Panc1 (cell line): ENCODE measurements at regions not wholly inside any gene's neighbourhood (a gene's known extent, or its start where the extent isn't known, plus 50 kb on each side); places are given as distances from the start of the nearest gene placed in this dataset.

Experiments used
- ATAC-seq: fragments of 200-7000 bp; cut with Tn5 transposase; 2 replicates; pipeline ENCODE4 v1.9.1; 2020; ENCODE audit warnings: mild to moderate bottlenecking, moderate library complexity
- BruUV-seq: library from RNA; stranded (reverse); fragments of 400-500 nt; replicated peaks from 2 replicates; lab custom pipeline; 2021; lab: Mats Ljungman, UMichigan
- CTCF ChIA-PET: fragments of 300-600 bp; sonication (Branson Sonifier 250); formaldehyde crosslinking; loops from one replicate; lab custom pipeline; 2022; ENCODE audit warnings: antibody characterized with exemption; lab: Charles Lee
- POLR2A ChIA-PET: fragments of 300-600 bp; sonication (Branson Sonifier 250); formaldehyde crosslinking; loops from one replicate; lab custom pipeline; 2022; ENCODE audit warnings: antibody characterized with exemption; lab: Charles Lee
- DNase-seq: peaks from one replicate; pipeline ENCODE4 v3.0.0-alpha.2; 2010; ENCODE audit warnings: low read depth, low spot score
- H3K27ac ChIP-seq: 2 replicates; pipeline ENCODE4 v1.5.1; 2011; ENCODE audit warnings: mild to moderate bottlenecking, low read length, inconsistent platforms
- H3K27me3 ChIP-seq: fragments of 200-500 bp; sonication (Bioruptor generic); 2 replicates; pipeline ENCODE4 v1.6.0; 2014; ENCODE audit warnings: low read length, inconsistent platforms; ENCODE audit not compliant: control insufficient read depth, insufficient read depth
- H3K36me3 ChIP-seq: fragments of 200-500 bp; sonication (Bioruptor generic); 2 replicates; pipeline ENCODE4 v1.5.1; 2014; ENCODE audit warnings: inconsistent platforms, mild to moderate bottlenecking, low read length, moderate library complexity; ENCODE audit not compliant: control insufficient read depth, insufficient read depth
- H3K4me1 ChIP-seq: 2 replicates; pipeline ENCODE4 v1.5.1; 2011; ENCODE audit warnings: inconsistent platforms, mild to moderate bottlenecking, low read length, moderate library complexity; ENCODE audit not compliant: control insufficient read depth, insufficient read depth
- H3K4me3 ChIP-seq, 2 experiments: 2 replicates each; pipeline ENCODE4 v1.5.1; 2011 to 2012; ENCODE audit warnings: low read depth in 2 of 2, low read length in 2 of 2, mild to moderate bottlenecking in 2 of 2, inconsistent platforms in 1 of 2, moderate library complexity in 1 of 2
- H3K9me3 ChIP-seq: fragments of 200-500 bp; sonication (Bioruptor generic); 2 replicates; pipeline ENCODE4 v1.5.1; 2014; ENCODE audit warnings: low read depth, mild to moderate bottlenecking, inconsistent platforms, low read length, moderate library complexity; ENCODE audit not compliant: control insufficient read depth, insufficient read depth
- CTCF ChIP-seq: fragments of 450-650 bp; IDR thresholded peaks from 2 replicates; pipeline ENCODE4 v1.5.1; 2017; ENCODE audit warnings: mild to moderate bottlenecking
- POLR2AphosphoS5 ChIP-seq: IDR thresholded peaks from 2 replicates; pipeline ENCODE4 v1.6.1; 2012; ENCODE audit warnings: mild to moderate bottlenecking, low read depth, low read length, moderate library complexity
- REST ChIP-seq, 2 experiments: IDR thresholded peaks; 2 replicates each; pipeline ENCODE4 v1.6.1; 2011 to 2012; ENCODE audit warnings: low read depth in 2 of 2, control low read depth in 1 of 2, low read length in 1 of 2, mild to moderate bottlenecking in 1 of 2, moderate library complexity in 1 of 2; ENCODE audit not compliant: insufficient read depth in 1 of 2
- SIN3A ChIP-seq: IDR thresholded peaks from 2 replicates; pipeline ENCODE4 v1.6.1; 2012; ENCODE audit warnings: low read depth, mild to moderate bottlenecking, low read length, moderate library complexity, borderline replicate concordance; ENCODE audit not compliant: insufficient read depth
- TCF7L2 ChIP-seq: IDR thresholded peaks from 2 replicates; pipeline ENCODE4 v1.6.1; 2011; ENCODE audit warnings: mild to moderate bottlenecking, low read depth, low read length, inconsistent platforms
- in situ Hi-C: cut with HindIII; loops from 2 replicates; pipeline ENCODE4 v1.10.0; 2016; ENCODE audit warnings: low sequenced_read_pairs, low pct_unique_long_range_greater_than_20kb
- intact Hi-C: fragments of 100-400 bp; cut with micrococcal nuclease; formaldehyde crosslinking; loops from one replicate; pipeline ENCODE4 v1.10.0; 2022; ENCODE audit not compliant: unreplicated experiment

DNA sequence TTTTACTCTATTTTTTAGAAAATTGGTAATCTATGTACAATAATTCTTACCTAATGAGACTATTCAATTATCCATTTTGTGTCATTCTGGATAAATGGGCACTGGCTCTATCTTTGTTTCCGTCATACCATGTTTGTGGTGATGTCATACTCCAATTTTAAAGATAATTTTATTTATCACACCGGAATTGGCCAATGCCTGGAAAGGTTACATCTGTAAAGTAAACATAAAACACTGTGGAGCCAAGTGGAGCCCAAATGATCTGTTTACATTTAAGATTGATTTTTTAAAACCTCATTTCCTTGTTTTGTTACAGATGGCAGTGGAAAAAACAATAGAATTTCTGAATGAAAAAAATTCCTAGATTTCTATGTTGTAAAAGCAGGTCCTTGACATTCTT is 120.2 kb upstream of the GPRIN3 start:
- H3K27me3 ChIP-seq: no peaks in the 10 kb centered on the region
- no peaks in the 10 kb centered on the region for H3K36me3 ChIP-seq
- no peaks in the 10 kb centered on the region for H3K4me1 ChIP-seq
- in situ Hi-C loops: no loop called here
- BruUV-seq: no TSS peak
- H3K4me3 ChIP-seq: no peak overlapping the region
- DNase-seq (no peak), ATAC-seq (no peak)
- POLR2A ChIA-PET: no interaction called here
- H3K27ac ChIP-seq: no peak overlapping the region
- TF ChIP-seq TCF7L2 (no peak), CTCF (no peak), POLR2AphosphoS5 (no peak)
- no peaks in the 10 kb centered on the region for H3K9me3 ChIP-seq
- CTCF ChIA-PET: no interaction called here
- intact Hi-C loops: no loop called here

DNA sequence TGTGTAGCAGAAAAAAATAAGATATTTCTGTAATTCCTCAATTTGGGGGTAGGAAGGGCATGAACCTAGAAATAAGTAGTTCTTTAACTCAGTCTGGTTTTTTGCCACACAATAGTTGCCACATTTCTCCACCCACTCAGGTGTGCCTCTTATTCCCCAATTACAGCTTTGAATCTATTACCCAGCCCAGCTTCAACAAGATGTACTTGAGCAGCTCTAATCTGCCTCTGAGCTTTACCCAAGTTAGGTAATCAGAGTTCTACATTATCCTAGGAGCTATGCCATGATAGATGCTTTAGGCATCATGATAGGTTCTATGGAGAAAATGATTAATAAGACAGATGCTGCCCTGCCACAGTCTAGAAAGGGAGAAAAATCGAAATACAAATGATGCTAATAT is 117.4 kb upstream of the GPRIN3 start:
- TF ChIP-seq TCF7L2 (no peak), CTCF (no peak), REST (IDR thresholded peaks at IDR 0.05; ENCODE audit: insufficient read depth in 1 of 2, low read depth in 2 of 2, low read length in 1 of 2) (no peak), POLR2AphosphoS5 (no peak), SIN3A (no peak)
- Histone ChIP-seq H3K9me3 (no peaks in the 10 kb centered on the region), H3K27me3 (no peaks in the 10 kb centered on the region), H3K36me3 (no peaks in the 10 kb centered on the region), H3K27ac (no peak overlapping the region), H3K4me1 (no peaks in the 10 kb centered on the region), H3K4me3 (no peak overlapping the region)
- DNase-seq (no peak), ATAC-seq (no peak)
- in situ Hi-C loops: no loop called here
- BruUV-seq: no TSS peak
- ChIA-PET POLR2A (no interaction called here), CTCF (no interaction called here)
- intact Hi-C loops: no loop called here
